ENCODE measurements at regions not wholly inside any gene's neighbourhood (a gene's known extent, or its start where the extent isn't known, plus 50 kb on each side); places are given as distances from the start of the nearest gene placed in this dataset.

DNA sequence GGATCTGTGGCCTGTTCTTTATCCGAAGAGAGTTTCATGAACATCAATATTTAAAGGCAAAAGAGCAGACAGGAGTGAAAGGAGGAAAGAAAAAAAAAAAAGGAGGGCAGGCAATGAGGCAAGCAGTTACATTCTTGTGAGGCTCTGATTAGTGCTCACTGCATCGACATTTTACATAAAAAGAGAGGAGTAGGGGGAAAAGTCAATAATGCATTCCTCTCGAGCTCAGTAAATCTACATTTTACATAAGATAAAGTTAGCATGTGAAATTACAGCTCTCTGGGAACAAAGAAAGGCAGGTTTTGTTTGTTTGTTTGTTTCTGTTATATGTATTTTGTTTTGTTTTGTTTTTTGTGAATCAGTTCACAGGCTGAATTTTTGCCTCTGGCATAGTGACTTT, 187.1 kb upstream of the ARL4C start:
- no peak for TF ChIP-seq CTCF (conservative IDR thresholded peaks at IDR 0.05; ENCODE audit: low read depth, low read length)
- no peak overlapping the region for H3K27ac ChIP-seq (ENCODE audit: low read length)
- intact Hi-C loops (cut with micrococcal nuclease), result no loop called here
- no peaks in the 10 kb centered on the region for H3K27me3 ChIP-seq (ENCODE audit: low read length)
- no peak overlapping the region for H3K9ac ChIP-seq (ENCODE audit: low read length)
- H3K36me3 ChIP-seq (ENCODE audit: low read depth, low read length), result no peaks in the 10 kb centered on the region
- no TSS peak for BruUV-seq (replicated peaks)
- no peak for DNase-seq
- H2AFZ ChIP-seq (ENCODE audit: low read length), result no peak overlapping the region
- no peaks in the 10 kb centered on the region for H3K9me3 ChIP-seq (ENCODE audit: low read length)
- H3F3A ChIP-seq (ENCODE audit: low read length, unreplicated experiment), result peaks cover 8% of the 10 kb centered on the region
- H3K4me3 ChIP-seq (ENCODE audit: low read length), result no peak overlapping the region
- H3K9me2 ChIP-seq (replicated peaks; ENCODE audit: low read length), result no peaks in the 10 kb centered on the region
- peaks cover 28% of the 10 kb centered on the region for H3K4me1 ChIP-seq (ENCODE audit: insufficient read depth, low read length)
- H3K79me2 ChIP-seq (ENCODE audit: low read length), result no peaks in the 10 kb centered on the region
- ChIA-PET CTCF (no interaction called here), POLR2A (ENCODE audit: unreplicated experiment) (no interaction called here)
- ATAC-seq, result no peak
- no peaks in the 10 kb centered on the region for H4K20me1 ChIP-seq (ENCODE audit: low read length)
- H3K4me2 ChIP-seq (ENCODE audit: low read length), result no peak overlapping the region

- ChIA-PET CTCF (no interaction called here), POLR2A (ENCODE audit: unreplicated experiment) (no interaction called here)
- H3K4me2 ChIP-seq (ENCODE audit: low read length), result no peak overlapping the region
- H2AFZ ChIP-seq (ENCODE audit: low read length), result no peak overlapping the region
- H3K36me3 ChIP-seq (ENCODE audit: low read depth, low read length), result no peaks in the 10 kb centered on the region
- no peak for TF ChIP-seq CTCF (conservative IDR thresholded peaks at IDR 0.05; ENCODE audit: low read depth, low read length)
- TF ChIP-seq EZH2phosphoT487 (IDR thresholded peaks at IDR 0.05; ENCODE audit: borderline replicate concordance, low read length), result no peak
- no peak for TF ChIP-seq EZH2 (IDR thresholded peaks at IDR 0.05; ENCODE audit: low read length, unreplicated experiment)
- ATAC-seq (no peak), DNase-seq (no peak)
- H3K9me3 ChIP-seq (ENCODE audit: low read length), result no peaks in the 10 kb centered on the region
- no peaks in the 10 kb centered on the region for H3K9me2 ChIP-seq (replicated peaks; ENCODE audit: low read length)
- no peak overlapping the region for H3K4me3 ChIP-seq (ENCODE audit: low read length)
- no peaks in the 10 kb centered on the region for H4K20me1 ChIP-seq (ENCODE audit: low read length)
- peaks cover 11% of the 10 kb centered on the region for H3F3A ChIP-seq (ENCODE audit: low read length, unreplicated experiment)
- no peak overlapping the region for H3K9ac ChIP-seq (ENCODE audit: low read length)
- BruUV-seq (replicated peaks), result no TSS peak
- H3K27ac ChIP-seq (ENCODE audit: low read length), result no peak overlapping the region
- H3K79me2 ChIP-seq (ENCODE audit: low read length), result no peaks in the 10 kb centered on the region
- peaks cover 41% of the 10 kb centered on the region for H3K4me1 ChIP-seq (ENCODE audit: insufficient read depth, low read length)
- intact Hi-C loops (cut with micrococcal nuclease), result no loop called here
- no peaks in the 10 kb centered on the region for H3K27me3 ChIP-seq (ENCODE audit: low read length)
Observed at GRCh38 chr2:234682492-234683228, 185.8 kb upstream of the ARL4C start.

DNA sequence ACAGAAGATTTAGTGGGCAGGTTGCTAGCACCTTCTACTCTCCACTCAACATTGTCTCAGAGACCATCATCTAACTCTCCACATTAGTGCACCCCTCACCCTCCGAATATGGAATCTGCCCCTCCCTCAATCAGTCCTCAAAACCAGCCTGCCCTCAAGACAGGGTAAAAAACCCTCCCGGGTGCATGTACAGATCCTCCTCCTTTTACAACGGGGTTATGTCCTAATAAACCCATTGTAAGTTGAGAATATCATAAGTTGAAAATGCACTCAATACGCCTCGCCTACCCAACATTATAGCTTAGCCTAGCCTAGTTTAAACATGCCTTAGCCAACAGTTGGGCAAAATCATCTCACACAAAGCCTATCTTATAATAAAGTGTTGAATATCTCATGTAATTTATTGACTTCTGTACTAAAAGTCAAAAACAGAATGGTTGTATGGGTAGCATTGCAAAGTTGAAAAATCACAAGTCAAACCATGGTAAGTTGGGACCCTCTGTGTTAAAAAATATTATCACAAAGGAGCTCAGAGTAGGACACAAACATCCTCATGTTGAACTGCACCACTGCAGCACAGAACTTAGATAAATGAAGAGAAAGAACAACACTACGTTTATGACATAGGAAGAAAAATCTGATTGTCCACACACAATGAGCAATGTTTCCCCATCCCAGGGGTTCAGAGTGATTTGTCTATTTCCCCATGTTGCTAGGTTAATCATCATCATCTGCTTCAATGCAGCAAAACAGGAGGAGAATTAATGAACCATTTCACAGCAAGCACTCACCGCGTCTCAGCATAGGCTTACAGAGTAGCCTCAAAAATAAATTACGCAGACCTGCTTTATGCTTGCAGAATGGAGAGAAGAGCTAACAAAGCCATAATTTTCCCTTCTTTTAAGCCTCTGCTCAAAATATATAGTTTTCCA, 184.1 kb upstream of the ARL4C start:
- H2AFZ ChIP-seq (ENCODE audit: low read length), result no peak overlapping the region
- no peak for ATAC-seq
- H3K79me2 ChIP-seq (ENCODE audit: low read length), result no peaks in the 10 kb centered on the region
- H3K4me1 ChIP-seq (ENCODE audit: insufficient read depth, low read length), result peaks cover 48% of the 10 kb centered on the region
- peak overlapping the region; percentile 78; the same call in 1 of the 2 replicates for H3K4me2 ChIP-seq (ENCODE audit: low read length)
- no peak overlapping the region for H3K9ac ChIP-seq (ENCODE audit: low read length)
- no peak for DNase-seq
- no peaks in the 10 kb centered on the region for H3K27me3 ChIP-seq (ENCODE audit: low read length)
- intact Hi-C loops (cut with micrococcal nuclease), result no loop called here
- H3K36me3 ChIP-seq (ENCODE audit: low read depth, low read length), result no peaks in the 10 kb centered on the region
- no TSS peak for BruUV-seq (replicated peaks)
- CTCF ChIA-PET, result interaction anchor here (0.8 kb wide), 1 partner anchor 10 kb away, joined by 3 read pairs; no protein-coding TSS in a partner anchor
- no peak for TF ChIP-seq EZH2phosphoT487 (IDR thresholded peaks at IDR 0.05; ENCODE audit: borderline replicate concordance, low read length)
- no peak for TF ChIP-seq EZH2 (IDR thresholded peaks at IDR 0.05; ENCODE audit: low read length, unreplicated experiment)
- TF ChIP-seq CTCF (conservative IDR thresholded peaks at IDR 0.05; ENCODE audit: low read depth, low read length), result no peak
- H4K20me1 ChIP-seq (ENCODE audit: low read length), result no peaks in the 10 kb centered on the region
- no peaks in the 10 kb centered on the region for H3K9me2 ChIP-seq (replicated peaks; ENCODE audit: low read length)
- no peak overlapping the region for H3K4me3 ChIP-seq (ENCODE audit: low read length)
- peaks cover 11% of the 10 kb centered on the region for H3F3A ChIP-seq (ENCODE audit: low read length, unreplicated experiment)
- no peaks in the 10 kb centered on the region for H3K9me3 ChIP-seq (ENCODE audit: low read length)
- peak overlapping the region; percentile 89 for H3K27ac ChIP-seq (ENCODE audit: low read length)
- POLR2A ChIA-PET (ENCODE audit: unreplicated experiment), result no interaction called here
